ENCODE measurements at regions not wholly inside any gene's neighbourhood (a gene's known extent, or its start where the extent isn't known, plus 50 kb on each side); places are given as distances from the start of the nearest gene placed in this dataset.
"Not testable (repeated sequence)": the region's sequence is repeated elsewhere in the genome, so short reads cannot be mapped to it uniquely, and the experiment has no call there.

- no peak for DNase-seq (ENCODE audit: low read depth)
Observed at GRCh38 chr16:48004141-48004695, 151.6 kb downstream of the ABCC12 start.

GRCh38 chr16:48003206-48003907 is 152.4 kb downstream of the ABCC12 start:
- no peak for DNase-seq (ENCODE audit: low read depth)

GRCh38 chr16:48001324-48001895 is 154.4 kb downstream of the ABCC12 start:
- no peak for DNase-seq (ENCODE audit: low read depth)

- DNase-seq (ENCODE audit: low read depth), result no peak
Observed at GRCh38 chr16:48000622-48001021, 155.2 kb downstream of the ABCC12 start.

GRCh38 chr16:47999595-47999994 is 156.2 kb downstream of the ABCC12 start:
- DNase-seq (ENCODE audit: low read depth), result no peak

GRCh38 chr16:47995354-47995753 is 160.4 kb downstream of the ABCC12 start:
- DNase-seq (ENCODE audit: low read depth), result no peak

GRCh38 chr16:47991491-47991890 is 164.3 kb downstream of the ABCC12 start:
- DNase-seq (ENCODE audit: low read depth), result no peak

- no peak for DNase-seq (ENCODE audit: low read depth)
Observed at GRCh38 chr16:47990676-47991075, 165.1 kb downstream of the ABCC12 start.

GRCh38 chr16:47987136-47987535 is 168.7 kb downstream of the ABCC12 start:
- DNase-seq (ENCODE audit: low read depth), result no peak

GRCh38 chr16:47986031-47986430 is 169.8 kb downstream of the ABCC12 start:
- DNase-seq (ENCODE audit: low read depth), result no peak

GRCh38 chr16:47984669-47985068 is 171.1 kb downstream of the ABCC12 start:
- DNase-seq (ENCODE audit: low read depth), result no peak

- DNase-seq (ENCODE audit: low read depth), result no peak
Observed at GRCh38 chr16:47983999-47984580, 171.7 kb downstream of the ABCC12 start.

GRCh38 chr16:47980212-47980611 is 175.6 kb downstream of the ABCC12 start:
- no peak for DNase-seq (ENCODE audit: low read depth)

GRCh38 chr16:47979616-47980182 is 176.1 kb downstream of the ABCC12 start:
- DNase-seq (ENCODE audit: low read depth), result no peak

- no peak for DNase-seq (ENCODE audit: low read depth)
Observed at GRCh38 chr16:47979164-47979520, 176.7 kb downstream of the ABCC12 start.

GRCh38 chr16:47978491-47979163 is 177.2 kb downstream of the ABCC12 start:
- no peak for DNase-seq (ENCODE audit: low read depth)

GRCh38 chr16:47977802-47978201 is 178.0 kb downstream of the ABCC12 start:
- no peak for DNase-seq (ENCODE audit: low read depth)

GRCh38 chr16:47976636-47977210 is 179.1 kb downstream of the ABCC12 start:
- no peak for DNase-seq (ENCODE audit: low read depth)

- DNase-seq (ENCODE audit: low read depth), result not testable (repeated sequence)
Observed at GRCh38 chr16:47974971-47975370, 180.8 kb downstream of the ABCC12 start.

- no peak for DNase-seq (ENCODE audit: low read depth)
Observed at GRCh38 chr16:47973552-47973951, 182.2 kb downstream of the ABCC12 start.

- DNase-seq (ENCODE audit: low read depth), result no peak
Observed at GRCh38 chr16:47972246-47972985, 183.4 kb downstream of the ABCC12 start.

Measured in LHCN-M2 (cell line).